ENCODE measurements at regions not wholly inside any gene's neighbourhood (a gene's known extent, or its start where the extent isn't known, plus 50 kb on each side); places are given as distances from the start of the nearest gene placed in this dataset.

DNA sequence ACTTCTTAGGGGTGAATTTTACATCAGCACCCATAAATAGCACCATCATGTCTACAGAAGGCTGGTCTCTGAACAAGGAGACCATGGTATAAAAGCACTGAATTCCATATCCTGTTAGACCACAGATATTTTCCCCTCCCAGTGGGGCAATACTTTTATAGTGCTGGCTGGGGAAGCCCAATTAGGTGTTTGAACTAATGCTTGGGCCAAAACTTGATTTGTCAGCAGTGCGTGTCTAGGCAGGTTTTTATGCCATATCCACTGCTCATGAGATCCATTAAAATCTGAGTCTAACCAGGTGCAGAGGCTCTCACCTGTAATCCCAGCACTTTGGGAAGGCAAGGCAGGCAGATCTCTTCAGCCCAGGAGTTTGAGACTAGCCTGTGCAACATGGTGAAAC lies 623.0 kb downstream of the NPHP4 start:
- CTCF ChIA-PET = no interaction called here

DNA sequence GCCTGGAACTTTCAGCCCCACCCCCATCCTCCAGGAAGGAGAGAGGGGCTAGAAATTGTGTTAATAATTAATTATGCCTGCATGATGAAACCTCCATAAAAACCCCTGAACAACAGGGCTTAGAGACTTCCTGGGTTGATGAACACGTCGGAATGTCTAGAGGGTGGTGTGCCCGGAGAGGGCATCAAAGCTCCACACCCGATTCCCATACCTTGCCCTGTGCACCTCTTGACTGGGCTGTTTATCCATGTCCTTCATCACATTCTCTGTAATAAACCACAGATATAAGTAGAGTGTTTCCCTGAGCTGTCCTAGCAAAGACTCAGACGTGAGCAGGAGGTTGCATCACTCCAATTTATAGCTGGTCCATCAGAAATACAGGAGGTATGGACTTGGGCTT lies 624.0 kb downstream of the NPHP4 start:
- H3K27me3 Mint-ChIP-seq (ENCODE audit: low read depth) = peaks cover 33% of the 10 kb centered on the region
- no peak overlapping the region for H3K4me3 Mint-ChIP-seq
- peaks cover 84% of the 10 kb centered on the region for H3K36me3 Mint-ChIP-seq
- ChIA-PET POLR2A (no interaction called here), CTCF (no interaction called here)
- ATAC-seq (no peak), DNase-seq (ENCODE audit: low spot score) (no peak)
- no peak for TF ChIP-seq GABPB1 (CRISPR knock-in tag; IDR thresholded peaks at IDR 0.05)
- TF ChIP-seq FOXJ3 (CRISPR knock-in tag; IDR thresholded peaks at IDR 0.05; ENCODE audit: borderline replicate concordance) = no peak
- TF ChIP-seq GTF2I (CRISPR knock-in tag; conservative IDR thresholded peaks at IDR 0.05) = no peak
- TF ChIP-seq RELA (CRISPR knock-in tag; IDR thresholded peaks at IDR 0.05; ENCODE audit: borderline replicate concordance) = no peak
- TF ChIP-seq TCF7 (CRISPR knock-in tag; IDR thresholded peaks at IDR 0.05; ENCODE audit: low read depth) = no peak
- TF ChIP-seq, protein P1, sequence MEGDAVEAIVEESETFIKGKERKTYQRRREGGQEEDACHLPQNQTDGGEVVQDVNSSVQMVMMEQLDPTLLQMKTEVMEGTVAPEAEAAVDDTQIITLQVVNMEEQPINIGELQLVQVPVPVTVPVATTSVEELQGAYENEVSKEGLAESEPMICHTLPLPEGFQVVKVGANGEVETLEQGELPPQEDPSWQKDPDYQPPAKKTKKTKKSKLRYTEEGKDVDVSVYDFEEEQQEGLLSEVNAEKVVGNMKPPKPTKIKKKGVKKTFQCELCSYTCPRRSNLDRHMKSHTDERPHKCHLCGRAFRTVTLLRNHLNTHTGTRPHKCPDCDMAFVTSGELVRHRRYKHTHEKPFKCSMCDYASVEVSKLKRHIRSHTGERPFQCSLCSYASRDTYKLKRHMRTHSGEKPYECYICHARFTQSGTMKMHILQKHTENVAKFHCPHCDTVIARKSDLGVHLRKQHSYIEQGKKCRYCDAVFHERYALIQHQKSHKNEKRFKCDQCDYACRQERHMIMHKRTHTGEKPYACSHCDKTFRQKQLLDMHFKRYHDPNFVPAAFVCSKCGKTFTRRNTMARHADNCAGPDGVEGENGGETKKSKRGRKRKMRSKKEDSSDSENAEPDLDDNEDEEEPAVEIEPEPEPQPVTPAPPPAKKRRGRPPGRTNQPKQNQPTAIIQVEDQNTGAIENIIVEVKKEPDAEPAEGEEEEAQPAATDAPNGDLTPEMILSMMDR (IDR thresholded peaks at IDR 0.05) = no peak
- no peak for TF ChIP-seq NR3C1 (CRISPR knock-in tag; conservative IDR thresholded peaks at IDR 0.05; ENCODE audit: low read depth)
- no peak for TF ChIP-seq MXD4 (CRISPR knock-in tag; IDR thresholded peaks at IDR 0.05; ENCODE audit: borderline replicate concordance)
- TF ChIP-seq, protein P2, sequence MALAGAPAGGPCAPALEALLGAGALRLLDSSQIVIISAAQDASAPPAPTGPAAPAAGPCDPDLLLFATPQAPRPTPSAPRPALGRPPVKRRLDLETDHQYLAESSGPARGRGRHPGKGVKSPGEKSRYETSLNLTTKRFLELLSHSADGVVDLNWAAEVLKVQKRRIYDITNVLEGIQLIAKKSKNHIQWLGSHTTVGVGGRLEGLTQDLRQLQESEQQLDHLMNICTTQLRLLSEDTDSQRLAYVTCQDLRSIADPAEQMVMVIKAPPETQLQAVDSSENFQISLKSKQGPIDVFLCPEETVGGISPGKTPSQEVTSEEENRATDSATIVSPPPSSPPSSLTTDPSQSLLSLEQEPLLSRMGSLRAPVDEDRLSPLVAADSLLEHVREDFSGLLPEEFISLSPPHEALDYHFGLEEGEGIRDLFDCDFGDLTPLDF (CRISPR knock-in tag; IDR thresholded peaks at IDR 0.05) = no peak
- TF ChIP-seq, protein P3, sequence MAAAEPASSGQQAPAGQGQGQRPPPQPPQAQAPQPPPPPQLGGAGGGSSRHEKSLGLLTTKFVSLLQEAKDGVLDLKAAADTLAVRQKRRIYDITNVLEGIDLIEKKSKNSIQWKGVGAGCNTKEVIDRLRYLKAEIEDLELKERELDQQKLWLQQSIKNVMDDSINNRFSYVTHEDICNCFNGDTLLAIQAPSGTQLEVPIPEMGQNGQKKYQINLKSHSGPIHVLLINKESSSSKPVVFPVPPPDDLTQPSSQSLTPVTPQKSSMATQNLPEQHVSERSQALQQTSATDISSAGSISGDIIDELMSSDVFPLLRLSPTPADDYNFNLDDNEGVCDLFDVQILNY (CRISPR knock-in tag; IDR thresholded peaks at IDR 0.05) = no peak
- TF ChIP-seq, protein P4, sequence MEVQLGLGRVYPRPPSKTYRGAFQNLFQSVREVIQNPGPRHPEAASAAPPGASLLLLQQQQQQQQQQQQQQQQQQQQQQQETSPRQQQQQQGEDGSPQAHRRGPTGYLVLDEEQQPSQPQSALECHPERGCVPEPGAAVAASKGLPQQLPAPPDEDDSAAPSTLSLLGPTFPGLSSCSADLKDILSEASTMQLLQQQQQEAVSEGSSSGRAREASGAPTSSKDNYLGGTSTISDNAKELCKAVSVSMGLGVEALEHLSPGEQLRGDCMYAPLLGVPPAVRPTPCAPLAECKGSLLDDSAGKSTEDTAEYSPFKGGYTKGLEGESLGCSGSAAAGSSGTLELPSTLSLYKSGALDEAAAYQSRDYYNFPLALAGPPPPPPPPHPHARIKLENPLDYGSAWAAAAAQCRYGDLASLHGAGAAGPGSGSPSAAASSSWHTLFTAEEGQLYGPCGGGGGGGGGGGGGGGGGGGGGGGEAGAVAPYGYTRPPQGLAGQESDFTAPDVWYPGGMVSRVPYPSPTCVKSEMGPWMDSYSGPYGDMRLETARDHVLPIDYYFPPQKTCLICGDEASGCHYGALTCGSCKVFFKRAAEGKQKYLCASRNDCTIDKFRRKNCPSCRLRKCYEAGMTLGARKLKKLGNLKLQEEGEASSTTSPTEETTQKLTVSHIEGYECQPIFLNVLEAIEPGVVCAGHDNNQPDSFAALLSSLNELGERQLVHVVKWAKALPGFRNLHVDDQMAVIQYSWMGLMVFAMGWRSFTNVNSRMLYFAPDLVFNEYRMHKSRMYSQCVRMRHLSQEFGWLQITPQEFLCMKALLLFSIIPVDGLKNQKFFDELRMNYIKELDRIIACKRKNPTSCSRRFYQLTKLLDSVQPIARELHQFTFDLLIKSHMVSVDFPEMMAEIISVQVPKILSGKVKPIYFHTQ (CRISPR knock-in tag; IDR thresholded peaks at IDR 0.05) = no peak
- TF ChIP-seq, protein P5, sequence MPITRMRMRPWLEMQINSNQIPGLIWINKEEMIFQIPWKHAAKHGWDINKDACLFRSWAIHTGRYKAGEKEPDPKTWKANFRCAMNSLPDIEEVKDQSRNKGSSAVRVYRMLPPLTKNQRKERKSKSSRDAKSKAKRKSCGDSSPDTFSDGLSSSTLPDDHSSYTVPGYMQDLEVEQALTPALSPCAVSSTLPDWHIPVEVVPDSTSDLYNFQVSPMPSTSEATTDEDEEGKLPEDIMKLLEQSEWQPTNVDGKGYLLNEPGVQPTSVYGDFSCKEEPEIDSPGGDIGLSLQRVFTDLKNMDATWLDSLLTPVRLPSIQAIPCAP (CRISPR knock-in tag; IDR thresholded peaks at IDR 0.05) = no peak
- peaks cover 83% of the 10 kb centered on the region for H3K9me3 Mint-ChIP-seq
- no peaks in the 10 kb centered on the region for H3K4me1 Mint-ChIP-seq
- H3K27ac Mint-ChIP-seq = no peak overlapping the region

More for the DNA sequence above, 623.0 kb downstream of the NPHP4 start:
- Mint-ChIP-seq H3K9me3 (peaks cover 84% of the 10 kb centered on the region), H3K4me3 (no peak overlapping the region), H3K27me3 (ENCODE audit: low read depth) (peaks cover 32% of the 10 kb centered on the region), H3K36me3 (peaks cover 86% of the 10 kb centered on the region), H3K4me1 (no peaks in the 10 kb centered on the region), H3K27ac (no peak overlapping the region)
- TF ChIP-seq CREM (CRISPR knock-in tag; IDR thresholded peaks at IDR 0.05) (no peak), SMAD4 (CRISPR knock-in tag; IDR thresholded peaks at IDR 0.05) (no peak), ZBTB21 (CRISPR knock-in tag; IDR thresholded peaks at IDR 0.05; ENCODE audit: borderline replicate concordance) (no peak), MXD4 (CRISPR knock-in tag; IDR thresholded peaks at IDR 0.05; ENCODE audit: borderline replicate concordance) (no peak)
- TF ChIP-seq, protein P6, sequence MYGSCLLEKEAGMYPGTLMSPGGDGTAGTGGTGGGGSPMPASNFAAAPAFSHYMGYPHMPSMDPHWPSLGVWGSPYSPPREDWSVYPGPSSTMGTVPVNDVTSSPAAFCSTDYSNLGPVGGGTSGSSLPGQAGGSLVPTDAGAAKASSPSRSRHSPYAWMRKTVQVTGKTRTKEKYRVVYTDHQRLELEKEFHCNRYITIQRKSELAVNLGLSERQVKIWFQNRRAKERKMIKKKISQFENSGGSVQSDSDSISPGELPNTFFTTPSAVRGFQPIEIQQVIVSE (CRISPR knock-in tag; IDR thresholded peaks at IDR 0.05; ENCODE audit: borderline replicate concordance) = no peak
- DNase-seq (ENCODE audit: low spot score) = no peak
- ATAC-seq = no peak
- POLR2A ChIA-PET = no interaction called here

Data from WTC11 (cell line).